ENCODE measurements at regions not wholly inside any gene's neighbourhood (a gene's known extent, or its start where the extent isn't known, plus 50 kb on each side); places are given as distances from the start of the nearest gene placed in this dataset.

GRCh38 chr3:88221726-88222125 is 72.0 kb downstream of the C3orf38 start:
- TF ChIP-seq CTCF (IDR thresholded peaks at IDR 0.05; ENCODE audit: insufficient read depth, low read length) = no peak
- TF ChIP-seq GABPA (IDR thresholded peaks at IDR 0.05; ENCODE audit: low read depth) = no peak
- TF ChIP-seq SPI1 (IDR thresholded peaks at IDR 0.05; ENCODE audit: borderline replicate concordance, low read depth) = no peak
- TF ChIP-seq POLR2AphosphoS5 (IDR thresholded peaks at IDR 0.05; ENCODE audit: low read depth) = no peak
- TF ChIP-seq REST (IDR thresholded peaks at IDR 0.05; ENCODE audit: insufficient replicate concordance, low read depth) = no peak
- Histone ChIP-seq H3K27ac (replicated peaks) (no peak overlapping the region), H3K4me3 (replicated peaks; ENCODE audit: insufficient read depth, low read length) (no peak overlapping the region), H3K27me3 (ENCODE audit: insufficient read depth, poor library complexity, severe bottlenecking) (no peaks in the 10 kb centered on the region)
- no peak for DNase-seq (ENCODE audit: low read depth in 1 of 2, low spot score in 1 of 2)

- DNase-seq (ENCODE audit: low read depth in 1 of 2, low spot score in 1 of 2) = no peak
- Histone ChIP-seq H3K4me3 (replicated peaks; ENCODE audit: insufficient read depth, low read length) (no peak overlapping the region), H3K27ac (replicated peaks) (no peak overlapping the region), H3K27me3 (ENCODE audit: insufficient read depth, poor library complexity, severe bottlenecking) (no peaks in the 10 kb centered on the region)
- TF ChIP-seq CTCF (IDR thresholded peaks at IDR 0.05; ENCODE audit: insufficient read depth, low read length) (no peak), SPI1 (IDR thresholded peaks at IDR 0.05; ENCODE audit: borderline replicate concordance, low read depth) (no peak), GABPA (IDR thresholded peaks at IDR 0.05; ENCODE audit: low read depth) (no peak), POLR2AphosphoS5 (IDR thresholded peaks at IDR 0.05; ENCODE audit: low read depth) (no peak), REST (IDR thresholded peaks at IDR 0.05; ENCODE audit: insufficient replicate concordance, low read depth) (no peak)
Measured at GRCh38 chr3:88222343-88222742, 72.6 kb downstream of the C3orf38 start.

GRCh38 chr3:88225326-88226008 is 75.7 kb downstream of the C3orf38 start:
- Histone ChIP-seq H3K27me3 (ENCODE audit: insufficient read depth, poor library complexity, severe bottlenecking) (no peaks in the 10 kb centered on the region), H3K4me3 (replicated peaks; ENCODE audit: insufficient read depth, low read length) (no peak overlapping the region), H3K27ac (replicated peaks) (no peak overlapping the region)
- DNase-seq (ENCODE audit: low read depth in 1 of 2, low spot score in 1 of 2) = no peak
- no peak for TF ChIP-seq SPI1 (IDR thresholded peaks at IDR 0.05; ENCODE audit: borderline replicate concordance, low read depth)
- no peak for TF ChIP-seq REST (IDR thresholded peaks at IDR 0.05; ENCODE audit: insufficient replicate concordance, low read depth)
- TF ChIP-seq GABPA (IDR thresholded peaks at IDR 0.05; ENCODE audit: low read depth) = no peak
- TF ChIP-seq CTCF (IDR thresholded peaks at IDR 0.05; ENCODE audit: insufficient read depth, low read length) = no peak
- no peak for TF ChIP-seq POLR2AphosphoS5 (IDR thresholded peaks at IDR 0.05; ENCODE audit: low read depth)
